Erythroblast (primary cell): ENCODE measurements at regions not wholly inside any gene's neighbourhood (a gene's known extent, or its start where the extent isn't known, plus 50 kb on each side); places are given as distances from the start of the nearest gene placed in this dataset.

Experiments
- GATA1 ChIP-seq: IDR thresholded peaks from 2 replicates; pipeline ENCODE4 v1.6.1; 2011; ENCODE audit warnings: low read depth, mild to moderate bottlenecking, control low read depth, low read length, moderate library complexity
- POLR2A ChIP-seq: IDR thresholded peaks from 2 replicates; pipeline ENCODE4 v1.6.1; 2011; ENCODE audit warnings: mild to moderate bottlenecking, low read length

DNA sequence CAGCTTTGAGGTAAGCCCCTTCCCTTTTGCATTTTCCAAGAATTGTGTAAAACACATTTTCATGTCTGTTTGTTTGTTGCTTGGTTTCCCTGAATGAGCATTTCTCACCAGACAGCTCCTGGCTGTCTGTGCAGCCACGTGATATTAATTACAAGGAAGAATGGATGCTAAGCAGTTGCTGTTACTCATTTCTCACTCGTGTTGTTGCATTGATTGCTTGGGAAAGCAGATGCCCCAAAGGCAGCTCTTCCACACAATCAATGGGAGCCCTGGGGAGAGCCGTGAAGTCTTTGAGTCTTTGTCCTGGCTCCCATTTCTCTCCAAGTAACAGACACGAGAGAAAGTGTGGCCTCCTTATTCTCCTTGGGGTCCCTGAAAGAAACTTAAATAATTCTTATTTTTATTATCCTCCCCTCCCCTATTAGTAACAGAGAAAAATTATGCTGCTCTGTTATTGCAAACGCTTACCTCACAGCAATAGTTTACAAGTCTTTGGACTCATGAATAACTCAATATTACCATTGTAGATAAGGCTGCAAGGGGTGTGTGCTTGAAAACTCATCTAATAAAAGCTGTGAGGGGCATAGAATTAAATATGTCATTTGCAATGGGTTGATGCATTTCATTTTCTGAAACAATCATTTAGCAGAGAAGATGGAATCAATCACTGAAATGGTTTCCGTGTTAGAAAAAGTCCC is 127.7 kb upstream of the CAMK1G start:
- TF ChIP-seq POLR2A (no peak), GATA1 (no peak)
